GM19025 (cell line): ENCODE measurements at regions not wholly inside any gene's neighbourhood (a gene's known extent, or its start where the extent isn't known, plus 50 kb on each side); places are given as distances from the start of the nearest gene placed in this dataset.
"Not testable (repeated sequence)": the region's sequence is repeated elsewhere in the genome, so short reads cannot be mapped to it uniquely, and the experiment has no call there.

Experiments
- ATAC-seq: cut with Tn5 transposase; IDR thresholded peaks from one replicate; pipeline ENCODE4 v1.9.1; 2021; ENCODE audit warnings: mild to moderate bottlenecking, low read depth, moderate library complexity; ENCODE audit not compliant: unreplicated experiment

GRCh38 chr13:66154976-66155375 lies 1075.2 kb downstream of the PCDH9 start:
- no peak for ATAC-seq

- ATAC-seq = no peak
Observed at GRCh38 chr13:66154354-66154753, 1075.8 kb downstream of the PCDH9 start.

- no peak for ATAC-seq
Observed at GRCh38 chr13:66152596-66152995, 1077.5 kb downstream of the PCDH9 start.

GRCh38 chr13:66144357-66144756 lies 1085.8 kb downstream of the PCDH9 start:
- ATAC-seq = not testable (repeated sequence)

- no peak for ATAC-seq
Observed at GRCh38 chr13:66139701-66140100, 1090.4 kb downstream of the PCDH9 start.

GRCh38 chr13:66139250-66139649 lies 1090.9 kb downstream of the PCDH9 start:
- no peak for ATAC-seq

- ATAC-seq = peak; percentile 92
Observed at GRCh38 chr13:66138172-66138811, 1091.8 kb downstream of the PCDH9 start.

GRCh38 chr13:66137384-66137783 lies 1092.8 kb downstream of the PCDH9 start:
- ATAC-seq = no peak

- ATAC-seq = peak; percentile 88
Observed at GRCh38 chr13:66128692-66129269, 1101.4 kb downstream of the PCDH9 start.

GRCh38 chr13:66128201-66128600 lies 1101.9 kb downstream of the PCDH9 start:
- peak; percentile 26 for ATAC-seq

GRCh38 chr13:66117563-66117962 lies 1112.6 kb downstream of the PCDH9 start:
- ATAC-seq = no peak

- no peak for ATAC-seq
Observed at GRCh38 chr13:66113882-66114526, 1116.1 kb downstream of the PCDH9 start.

- no peak for ATAC-seq
Observed at GRCh38 chr13:66111628-66112027, 1118.5 kb downstream of the PCDH9 start.

- ATAC-seq = no peak
Observed at GRCh38 chr13:66106246-66106645, 1123.9 kb downstream of the PCDH9 start.

GRCh38 chr13:66102864-66103263 lies 1127.3 kb downstream of the PCDH9 start:
- ATAC-seq = no peak

GRCh38 chr13:66099825-66100224 lies 1130.3 kb downstream of the PCDH9 start:
- no peak for ATAC-seq

- ATAC-seq = no peak
Observed at GRCh38 chr13:66098931-66099628, 1131.1 kb downstream of the PCDH9 start.

- ATAC-seq = no peak
Observed at GRCh38 chr13:66089711-66090110, 1140.4 kb downstream of the PCDH9 start.

- ATAC-seq = no peak
Observed at GRCh38 chr13:66087269-66087710, 1142.8 kb downstream of the PCDH9 start.

- no peak for ATAC-seq
Observed at GRCh38 chr13:66077132-66077689, 1152.9 kb downstream of the PCDH9 start.

- ATAC-seq = no peak
Observed at GRCh38 chr13:66076417-66076816, 1153.7 kb downstream of the PCDH9 start.
